HG03103 (cell line): ENCODE measurements at regions not wholly inside any gene's neighbourhood (a gene's known extent, or its start where the extent isn't known, plus 50 kb on each side); places are given as distances from the start of the nearest gene placed in this dataset.

Experiments used
- ATAC-seq: cut with Tn5 transposase; IDR thresholded peaks from one replicate; pipeline ENCODE4 v1.9.1; 2021; ENCODE audit warnings: low read depth; ENCODE audit not compliant: unreplicated experiment

- no peak for ATAC-seq
Observed at GRCh38 chr10:36163827-36164226, 521.7 kb upstream of the FZD8 start.

GRCh38 chr10:36157486-36157885, 515.4 kb upstream of the FZD8 start:
- ATAC-seq: no peak

GRCh38 chr10:36148207-36148606, 506.1 kb upstream of the FZD8 start:
- ATAC-seq: no peak

- ATAC-seq: no peak
Observed at GRCh38 chr10:36147529-36147928, 505.4 kb upstream of the FZD8 start.

- no peak for ATAC-seq
Observed at GRCh38 chr10:36141856-36142560, 499.9 kb upstream of the FZD8 start.

GRCh38 chr10:36129051-36129450, 487.0 kb upstream of the FZD8 start:
- ATAC-seq: no peak

GRCh38 chr10:36126076-36126475, 484.0 kb upstream of the FZD8 start:
- ATAC-seq: no peak

GRCh38 chr10:36119455-36119854, 477.4 kb upstream of the FZD8 start:
- ATAC-seq: no peak

GRCh38 chr10:36118314-36118713, 476.2 kb upstream of the FZD8 start:
- no peak for ATAC-seq

- no peak for ATAC-seq
Observed at GRCh38 chr10:36117890-36118289, 475.8 kb upstream of the FZD8 start.

- no peak for ATAC-seq
Observed at GRCh38 chr10:36117231-36117630, 475.1 kb upstream of the FZD8 start.

GRCh38 chr10:36116731-36117130, 474.6 kb upstream of the FZD8 start:
- no peak for ATAC-seq

- no peak for ATAC-seq
Observed at GRCh38 chr10:36116040-36116439, 473.9 kb upstream of the FZD8 start.

GRCh38 chr10:36115364-36115763, 473.3 kb upstream of the FZD8 start:
- ATAC-seq: no peak

- no peak for ATAC-seq
Observed at GRCh38 chr10:36114913-36115312, 472.8 kb upstream of the FZD8 start.

- no peak for ATAC-seq
Observed at GRCh38 chr10:36114141-36114540, 472.0 kb upstream of the FZD8 start.

GRCh38 chr10:36111676-36112075, 469.6 kb upstream of the FZD8 start:
- no peak for ATAC-seq

- no peak for ATAC-seq
Observed at GRCh38 chr10:36110097-36110496, 468.0 kb upstream of the FZD8 start.

GRCh38 chr10:36109399-36110023, 467.4 kb upstream of the FZD8 start:
- no peak for ATAC-seq

- ATAC-seq: no peak
Observed at GRCh38 chr10:36097696-36098095, 455.6 kb upstream of the FZD8 start.

- no peak for ATAC-seq
Observed at GRCh38 chr10:36096576-36096975, 454.5 kb upstream of the FZD8 start.

- ATAC-seq: no peak
Observed at GRCh38 chr10:36094096-36094495, 452.0 kb upstream of the FZD8 start.
